ENCODE measurements at regions not wholly inside any gene's neighbourhood (a gene's known extent, or its start where the extent isn't known, plus 50 kb on each side); places are given as distances from the start of the nearest gene placed in this dataset.

DNA sequence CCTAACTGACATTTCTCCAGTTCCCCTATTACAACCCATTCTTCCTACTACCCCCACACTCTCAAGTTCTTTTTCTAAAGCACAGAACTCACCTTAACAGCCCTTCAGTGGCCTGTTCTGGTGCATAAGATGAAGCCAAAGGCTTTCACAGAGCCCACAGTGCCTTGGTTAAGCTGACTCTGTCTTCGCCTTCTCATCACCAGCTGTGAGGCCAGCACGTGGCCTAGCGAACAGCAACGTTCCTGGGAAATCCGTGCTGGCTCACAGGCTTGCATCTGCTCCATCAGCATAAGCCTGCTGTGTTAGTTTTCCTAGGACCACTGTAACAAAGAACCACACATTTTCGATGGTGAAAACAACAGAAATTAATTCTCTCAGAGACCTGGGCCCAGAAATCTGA is 67.9 kb upstream of the LPAR1 start:
- Histone ChIP-seq H3K27ac (no peak overlapping the region), H3K9me3 (no peaks in the 10 kb centered on the region), H3K27me3 (no peaks in the 10 kb centered on the region), H3K36me3 (no peaks in the 10 kb centered on the region), H3K4me3 (no peak overlapping the region), H3K4me1 (no peaks in the 10 kb centered on the region)
- in situ Hi-C loops (cut with MboI; ENCODE audit: low sequenced_read_pairs in 4 of 4) (no loop called here), intact Hi-C loops (cut with DNase I; ENCODE audit: low total_unique reads) (no loop called here)
- no peak for DNase-seq
- TF ChIP-seq, protein P1, sequence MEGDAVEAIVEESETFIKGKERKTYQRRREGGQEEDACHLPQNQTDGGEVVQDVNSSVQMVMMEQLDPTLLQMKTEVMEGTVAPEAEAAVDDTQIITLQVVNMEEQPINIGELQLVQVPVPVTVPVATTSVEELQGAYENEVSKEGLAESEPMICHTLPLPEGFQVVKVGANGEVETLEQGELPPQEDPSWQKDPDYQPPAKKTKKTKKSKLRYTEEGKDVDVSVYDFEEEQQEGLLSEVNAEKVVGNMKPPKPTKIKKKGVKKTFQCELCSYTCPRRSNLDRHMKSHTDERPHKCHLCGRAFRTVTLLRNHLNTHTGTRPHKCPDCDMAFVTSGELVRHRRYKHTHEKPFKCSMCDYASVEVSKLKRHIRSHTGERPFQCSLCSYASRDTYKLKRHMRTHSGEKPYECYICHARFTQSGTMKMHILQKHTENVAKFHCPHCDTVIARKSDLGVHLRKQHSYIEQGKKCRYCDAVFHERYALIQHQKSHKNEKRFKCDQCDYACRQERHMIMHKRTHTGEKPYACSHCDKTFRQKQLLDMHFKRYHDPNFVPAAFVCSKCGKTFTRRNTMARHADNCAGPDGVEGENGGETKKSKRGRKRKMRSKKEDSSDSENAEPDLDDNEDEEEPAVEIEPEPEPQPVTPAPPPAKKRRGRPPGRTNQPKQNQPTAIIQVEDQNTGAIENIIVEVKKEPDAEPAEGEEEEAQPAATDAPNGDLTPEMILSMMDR (IDR thresholded peaks at IDR 0.05 in 4 of 5, conservative IDR thresholded peaks at IDR 0.05 in 1 of 5), result no peak
- TF ChIP-seq POLR2A (IDR thresholded peaks at IDR 0.05), result no peak
- no peak for ATAC-seq

DNA sequence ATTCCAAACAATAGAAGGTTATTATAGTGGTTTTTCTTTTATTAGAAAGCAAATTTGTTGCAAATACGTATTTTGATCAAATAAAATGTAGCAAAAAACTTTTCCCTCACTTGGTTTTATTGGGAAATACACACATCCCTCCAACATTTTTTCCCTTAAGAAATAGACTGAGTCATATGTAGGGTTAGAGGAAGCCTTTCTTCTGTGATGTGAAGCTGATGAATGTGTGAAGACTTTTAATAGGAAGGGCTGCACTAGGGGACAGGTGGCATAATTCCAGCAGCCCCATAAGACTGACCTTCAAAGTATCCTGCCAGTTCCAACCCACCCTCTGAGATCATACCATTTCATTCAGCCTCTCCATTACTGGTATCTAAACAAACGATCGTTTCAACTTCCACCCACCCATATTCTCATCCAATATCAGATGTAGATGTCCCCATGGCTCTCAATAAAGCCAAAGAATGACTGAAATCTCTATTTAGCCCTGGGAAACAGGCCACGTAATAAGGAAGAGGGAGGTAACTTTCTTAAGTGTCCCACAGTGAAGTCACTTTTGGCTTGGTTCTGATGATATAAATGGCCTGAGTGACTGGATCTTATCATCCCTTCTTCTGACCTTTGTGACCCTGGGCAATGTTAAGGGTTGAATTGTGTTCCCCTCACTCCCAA is 64.7 kb upstream of the LPAR1 start:
- ATAC-seq (peak in 1 of 2 donors; percentile 47), DNase-seq (no peak)
- H3K9me3 ChIP-seq, result no peaks in the 10 kb centered on the region
- intact Hi-C loops (cut with DNase I; ENCODE audit: low total_unique reads), result no loop called here
- in situ Hi-C loops (cut with MboI; ENCODE audit: low sequenced_read_pairs in 4 of 4), result no loop called here
- no peak for TF ChIP-seq POLR2A (IDR thresholded peaks at IDR 0.05)
- TF ChIP-seq, protein P1 (IDR thresholded peaks at IDR 0.05 in 4 of 5, conservative IDR thresholded peaks at IDR 0.05 in 1 of 5), result no peak
- H3K36me3 ChIP-seq, result no peaks in the 10 kb centered on the region
- H3K27me3 ChIP-seq, result no peaks in the 10 kb centered on the region
- H3K4me3 ChIP-seq, result no peak overlapping the region
- peak overlapping the region in 3 of 4 donors; percentile 12 to 46 (median 36) for H3K27ac ChIP-seq
- H3K4me1 ChIP-seq, result no peaks in the 10 kb centered on the region

DNA sequence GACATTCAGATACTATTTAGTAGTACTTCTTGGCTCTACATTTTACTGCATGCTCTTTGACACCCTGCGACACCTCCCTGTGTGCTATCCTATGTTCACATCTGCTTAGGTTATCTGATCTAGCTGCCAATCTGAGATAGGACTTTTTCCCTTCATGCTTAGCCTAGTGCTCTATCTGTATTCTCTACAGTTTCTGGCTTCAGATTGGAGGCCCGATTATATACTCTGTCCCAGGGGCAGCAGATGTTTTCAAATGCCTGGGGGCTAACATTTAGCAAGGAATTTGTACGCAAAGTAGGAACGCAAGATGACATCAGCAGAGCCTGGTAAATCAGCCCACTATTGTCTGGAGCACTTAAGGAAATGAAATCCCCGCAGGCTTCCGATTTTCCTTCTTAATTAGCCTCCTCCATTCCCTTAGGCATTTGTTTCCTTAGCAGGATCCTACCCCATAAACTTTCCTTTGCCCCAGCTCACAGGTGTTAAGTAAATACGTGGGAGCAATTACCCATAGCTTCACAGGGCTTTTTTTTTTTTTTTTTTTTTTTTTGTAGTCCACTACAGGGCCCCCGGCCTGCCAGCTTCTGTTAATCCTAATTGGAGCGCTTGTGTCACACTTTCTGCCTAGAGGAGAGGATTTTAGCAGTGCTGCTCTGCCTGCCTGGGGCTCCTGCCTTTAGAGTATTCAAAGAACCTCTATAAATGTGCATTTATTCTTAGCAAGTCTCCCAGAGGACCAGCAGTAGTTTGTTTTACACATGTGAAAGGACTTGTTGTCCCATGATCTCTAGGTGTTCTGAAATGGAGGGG is 61.1 kb upstream of the LPAR1 start:
- DNase-seq, result no peak
- no peaks in the 10 kb centered on the region for H3K27me3 ChIP-seq
- H3K4me1 ChIP-seq, result peaks cover 0 to 1% of the 10 kb centered on the region in 2 donors
- intact Hi-C loops (cut with DNase I; ENCODE audit: low total_unique reads) (no loop called here), in situ Hi-C loops (cut with MboI; ENCODE audit: low sequenced_read_pairs in 4 of 4) (no loop called here)
- no peaks in the 10 kb centered on the region for H3K9me3 ChIP-seq
- H3K4me3 ChIP-seq, result no peak overlapping the region
- no peak for ATAC-seq
- H3K27ac ChIP-seq, result no peak overlapping the region
- no peaks in the 10 kb centered on the region for H3K36me3 ChIP-seq
- no peak for TF ChIP-seq POLR2A (IDR thresholded peaks at IDR 0.05)
- TF ChIP-seq, protein P1 (IDR thresholded peaks at IDR 0.05 in 4 of 5, conservative IDR thresholded peaks at IDR 0.05 in 1 of 5), result no peak

DNA sequence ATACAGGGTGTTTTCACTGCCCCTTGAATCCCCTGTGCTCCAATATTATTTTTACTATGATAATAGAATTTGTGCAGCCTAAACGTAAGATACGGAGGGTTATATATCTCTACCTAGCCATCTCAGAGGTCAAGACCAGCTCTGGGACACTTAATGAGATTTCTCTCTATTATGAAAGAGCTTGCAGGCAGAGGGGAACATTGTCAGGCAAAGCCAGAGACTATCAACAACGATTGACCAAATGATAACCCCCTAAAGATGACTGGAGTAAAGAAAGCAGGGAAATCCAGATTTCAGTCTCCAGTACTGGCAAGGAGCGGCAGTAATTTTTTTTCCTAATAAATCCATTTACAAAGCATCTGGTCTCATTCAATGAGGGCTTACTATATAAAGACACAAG is 59.8 kb upstream of the LPAR1 start:
- intact Hi-C loops (cut with DNase I; ENCODE audit: low total_unique reads), result no loop called here
- in situ Hi-C loops (cut with MboI; ENCODE audit: low sequenced_read_pairs in 4 of 4), result no loop called here
- no peaks in the 10 kb centered on the region for H3K27me3 ChIP-seq
- H3K9me3 ChIP-seq, result no peaks in the 10 kb centered on the region
- H3K4me3 ChIP-seq, result no peak overlapping the region
- H3K27ac ChIP-seq, result no peak overlapping the region
- DNase-seq (no peak), ATAC-seq (no peak)
- no peak for TF ChIP-seq POLR2A (IDR thresholded peaks at IDR 0.05)
- TF ChIP-seq, protein P1 (IDR thresholded peaks at IDR 0.05 in 4 of 5, conservative IDR thresholded peaks at IDR 0.05 in 1 of 5), result no peak
- H3K36me3 ChIP-seq, result no peaks in the 10 kb centered on the region
- H3K4me1 ChIP-seq, result peaks cover 0 to 3% of the 10 kb centered on the region in 2 donors
